Suprapubic skin (tissue), 4 donors: ENCODE measurements at regions not wholly inside any gene's neighbourhood (a gene's known extent, or its start where the extent isn't known, plus 50 kb on each side); places are given as distances from the start of the nearest gene placed in this dataset.

ENCODE experiments used
- DNase-seq, 2 donors: peaks; one replicate each; pipeline ENCODE4 v3.0.0-alpha.2; 2019; ENCODE audit warnings: low spot score in 2 of 2
- H3K27ac ChIP-seq: fragments of 200-600 bp; sonication (generic); one replicate; pipeline ENCODE4 v1.5.1; 2019
- H3K27me3 ChIP-seq: fragments of 200-600 bp; sonication (generic); one replicate; pipeline ENCODE4 v1.5.1; 2019
- H3K36me3 ChIP-seq: fragments of 200-600 bp; sonication (generic); one replicate; pipeline ENCODE4 v1.5.1; 2019
- H3K4me1 ChIP-seq: fragments of 200-600 bp; sonication (generic); one replicate; pipeline ENCODE4 v1.5.1; 2019
- H3K4me3 ChIP-seq: fragments of 200-600 bp; sonication (generic); one replicate; pipeline ENCODE4 v1.5.1; 2019; ENCODE audit warnings: mild to moderate bottlenecking
- H3K9me3 ChIP-seq: fragments of 200-600 bp; sonication (generic); one replicate; pipeline ENCODE4 v1.5.1; 2019
- CTCF ChIP-seq, 2 donors: fragments of 200-600 bp in 1 of 2; fragments of 450-650 bp in 1 of 2; sonication (generic) in 1 of 2; IDR thresholded peaks; one replicate each; pipeline ENCODE4 v1.5.1; 2016 to 2019; ENCODE audit warnings: antibody characterized with exemption in 2 of 2, mild to moderate bottlenecking in 1 of 2, moderate library complexity in 1 of 2
- EP300 ChIP-seq: sonication (generic); formaldehyde crosslinking; IDR thresholded peaks from one replicate; pipeline ENCODE4 v1.6.1; 2017; ENCODE audit warnings: antibody characterized with exemption
- POLR2A ChIP-seq, 2 donors: fragments of 450-650 bp; IDR thresholded peaks; one replicate each; pipeline ENCODE4 v1.6.1; 2017; ENCODE audit warnings: antibody characterized with exemption in 2 of 2, mild to moderate bottlenecking in 2 of 2, moderate library complexity in 2 of 2
- POLR2AphosphoS5 ChIP-seq, 3 donors: sonication (generic); formaldehyde crosslinking; IDR thresholded peaks; one replicate each; pipeline ENCODE4 v1.6.1; 2017; ENCODE audit warnings: antibody characterized with exemption in 3 of 3
- WGBS: methylation state at CpG from one replicate; pipeline ENCODE4 v1.1.5; 2018; 5-methylcytosine and 5-hydroxymethylcytosine counted together

DNA sequence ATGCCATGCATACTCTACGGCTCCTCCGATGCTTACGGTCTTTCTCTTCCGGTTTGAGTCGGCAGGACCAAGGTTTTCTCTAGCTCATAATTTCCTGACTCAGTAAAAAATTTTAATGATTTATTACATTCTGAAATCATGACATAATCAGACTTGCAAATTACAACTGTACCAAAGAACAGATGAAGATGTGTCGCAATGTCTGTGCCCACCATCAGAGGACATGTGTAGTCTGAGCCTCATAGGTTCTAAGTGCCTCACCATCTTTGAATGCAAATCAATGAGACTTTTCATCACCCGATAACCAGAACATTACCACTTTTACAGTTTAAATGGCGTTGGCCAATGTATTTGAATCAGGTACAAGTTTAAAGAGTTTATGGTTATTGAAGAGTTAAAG, 213.1 kb downstream of the NHLRC3 start:
- no peaks in the 10 kb centered on the region for H3K27me3 ChIP-seq
- H3K4me1 ChIP-seq = no peaks in the 10 kb centered on the region
- H3K4me3 ChIP-seq = no peak overlapping the region
- H3K9me3 ChIP-seq = no peaks in the 10 kb centered on the region
- H3K27ac ChIP-seq = no peak overlapping the region
- H3K36me3 ChIP-seq = no peaks in the 10 kb centered on the region
- no peak for DNase-seq
- TF ChIP-seq EP300 (no peak), POLR2AphosphoS5 (IDR thresholded peaks at IDR 0.05) (no peak), CTCF (IDR thresholded peaks at IDR 0.05) (no peak), POLR2A (IDR thresholded peaks at IDR 0.05) (no peak)
- 88% methylated on average over 8 of the region's 8 CpGs for WGBS

DNA sequence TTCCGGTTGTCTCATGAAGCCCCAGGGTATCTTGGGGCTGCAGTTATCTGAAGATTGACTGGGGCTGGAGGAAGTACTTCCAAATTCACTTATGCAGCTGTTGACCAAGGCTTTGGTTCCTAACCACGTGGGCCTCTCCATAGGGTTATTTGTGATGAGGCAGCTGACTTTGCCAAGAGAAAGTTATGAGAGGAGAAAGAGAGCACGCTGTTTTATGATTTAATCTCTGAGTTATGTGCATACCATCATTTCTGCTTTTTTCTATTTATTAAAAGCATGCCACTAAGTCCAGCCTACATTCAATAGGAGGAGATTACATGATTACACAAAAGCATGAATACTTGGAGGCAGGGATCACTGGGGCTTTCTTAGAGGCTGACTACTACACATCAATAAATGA, 215.5 kb downstream of the NHLRC3 start:
- H3K4me3 ChIP-seq = no peak overlapping the region
- WGBS = 43% methylated on average over 3 of the region's 3 CpGs
- TF ChIP-seq CTCF (IDR thresholded peaks at IDR 0.05) (no peak), EP300 (no peak), POLR2AphosphoS5 (IDR thresholded peaks at IDR 0.05) (no peak), POLR2A (IDR thresholded peaks at IDR 0.05) (no peak)
- no peak for DNase-seq
- H3K27me3 ChIP-seq = no peaks in the 10 kb centered on the region
- H3K4me1 ChIP-seq = no peaks in the 10 kb centered on the region
- no peaks in the 10 kb centered on the region for H3K36me3 ChIP-seq
- H3K27ac ChIP-seq = no peak overlapping the region
- no peaks in the 10 kb centered on the region for H3K9me3 ChIP-seq

DNA sequence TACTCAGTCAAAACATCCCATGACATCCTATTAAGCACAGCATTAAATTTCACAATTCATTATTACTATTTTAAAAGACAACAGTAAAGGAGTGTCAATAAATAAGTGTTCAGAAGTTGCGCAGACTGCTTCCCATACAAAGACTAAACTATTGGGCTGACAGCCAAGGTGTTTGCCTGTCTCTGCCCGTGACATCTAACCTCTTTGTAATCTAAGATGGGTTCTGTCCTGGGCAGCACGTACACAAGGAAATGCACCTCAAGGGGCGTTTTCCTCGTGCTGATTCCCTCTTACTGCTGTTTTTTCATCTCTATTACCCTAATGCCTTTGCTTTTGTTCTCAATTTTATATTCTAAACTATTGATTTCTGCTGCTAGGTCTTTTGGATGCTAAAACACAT, 216.3 kb downstream of the NHLRC3 start:
- no peak for DNase-seq
- TF ChIP-seq EP300 (no peak), POLR2AphosphoS5 (IDR thresholded peaks at IDR 0.05) (no peak), POLR2A (IDR thresholded peaks at IDR 0.05) (no peak), CTCF (IDR thresholded peaks at IDR 0.05) (no peak)
- WGBS = 55% methylated on average over 5 of the region's 5 CpGs
- Histone ChIP-seq H3K4me1 (no peaks in the 10 kb centered on the region), H3K27me3 (no peaks in the 10 kb centered on the region), H3K9me3 (no peaks in the 10 kb centered on the region), H3K36me3 (no peaks in the 10 kb centered on the region), H3K4me3 (no peak overlapping the region), H3K27ac (no peak overlapping the region)

DNA sequence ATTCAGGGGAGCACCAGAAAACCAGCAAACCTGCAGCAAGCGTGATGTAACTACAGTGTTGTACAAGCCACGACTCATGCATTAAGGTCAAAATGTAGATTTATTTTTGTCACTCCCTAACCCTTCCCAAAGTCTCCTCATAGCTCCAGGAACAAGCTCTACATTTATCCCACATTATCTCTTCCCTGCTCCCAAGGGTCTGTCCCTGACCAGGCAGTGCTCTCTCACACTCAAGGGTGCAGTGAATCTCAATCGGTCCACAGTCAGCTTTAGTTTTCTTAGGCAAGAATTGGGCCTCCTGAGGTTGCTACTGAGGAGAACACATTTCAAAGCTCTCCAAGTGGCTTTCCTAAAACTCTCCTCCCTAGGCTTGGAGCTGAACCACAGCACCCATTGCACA, 219.4 kb downstream of the NHLRC3 start:
- no peaks in the 10 kb centered on the region for H3K36me3 ChIP-seq
- TF ChIP-seq CTCF (IDR thresholded peaks at IDR 0.05) (no peak), POLR2AphosphoS5 (IDR thresholded peaks at IDR 0.05) (no peak), EP300 (no peak), POLR2A (IDR thresholded peaks at IDR 0.05) (no peak)
- DNase-seq = no peak
- no peaks in the 10 kb centered on the region for H3K27me3 ChIP-seq
- H3K4me3 ChIP-seq = no peak overlapping the region
- no peaks in the 10 kb centered on the region for H3K9me3 ChIP-seq
- no peak overlapping the region for H3K27ac ChIP-seq
- no peaks in the 10 kb centered on the region for H3K4me1 ChIP-seq
- 85% methylated on average over 3 of the region's 3 CpGs for WGBS

DNA sequence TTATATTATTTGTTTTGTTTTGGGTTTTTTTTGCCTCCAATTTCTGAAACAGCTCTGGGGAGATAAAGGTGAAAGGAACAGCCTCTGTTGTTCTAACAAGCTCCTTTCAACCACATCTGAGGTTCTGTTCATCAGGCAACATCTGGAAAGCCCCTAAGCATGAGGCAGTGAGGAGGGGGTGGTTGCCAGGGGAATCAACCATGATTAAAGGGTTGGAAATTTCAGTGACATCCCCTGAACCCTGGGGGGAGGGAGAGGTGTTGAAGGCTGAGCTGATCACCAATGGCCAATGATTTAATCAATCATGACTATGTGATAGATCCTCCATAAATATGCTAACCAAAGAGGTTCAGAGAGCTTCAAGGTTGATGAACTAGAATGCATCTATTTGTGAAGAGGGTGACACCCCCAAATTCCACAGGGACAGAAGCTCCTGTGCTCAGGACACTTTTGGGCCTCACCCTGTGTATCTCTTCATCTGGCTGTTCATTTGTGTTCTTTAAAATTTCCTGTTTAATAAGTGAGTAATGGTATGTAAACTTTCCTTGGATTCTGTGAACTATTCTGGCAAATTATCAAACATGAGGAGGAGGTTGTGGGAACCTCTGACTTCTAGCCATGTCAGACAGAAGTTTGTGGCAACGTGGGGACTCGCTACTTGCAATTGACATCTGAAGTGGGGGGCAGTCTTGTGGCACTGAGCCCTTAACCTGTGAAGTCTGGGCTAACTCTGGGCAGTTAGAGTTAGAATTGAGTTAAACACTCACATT, 221.3 kb downstream of the NHLRC3 start:
- Histone ChIP-seq H3K9me3 (no peaks in the 10 kb centered on the region), H3K27me3 (no peaks in the 10 kb centered on the region), H3K4me3 (no peak overlapping the region), H3K4me1 (no peaks in the 10 kb centered on the region), H3K36me3 (no peaks in the 10 kb centered on the region), H3K27ac (no peak overlapping the region)
- 40% methylated on average over 2 of the region's 2 CpGs for WGBS
- no peak for DNase-seq
- TF ChIP-seq CTCF (IDR thresholded peaks at IDR 0.05) (no peak), POLR2AphosphoS5 (IDR thresholded peaks at IDR 0.05) (no peak), POLR2A (IDR thresholded peaks at IDR 0.05) (no peak), EP300 (no peak)
